HFF-Myc (cell line): ENCODE measurements at regions not wholly inside any gene's neighbourhood (a gene's known extent, or its start where the extent isn't known, plus 50 kb on each side); places are given as distances from the start of the nearest gene placed in this dataset.

Source experiments
- DNase-seq: peaks from one replicate; pipeline ENCODE4 v3.0.0-alpha.2; 2011; ENCODE audit warnings: low read depth; ENCODE audit errors: extremely low read depth
- H3K4me3 ChIP-seq: replicated peaks from 2 replicates; pipeline ENCODE4 v1.5.1; 2011; ENCODE audit warnings: low read depth, mild to moderate bottlenecking, control low read depth, low read length
- TF ChIP-seq, protein P1 (sequence below): IDR thresholded peaks from 2 replicates; pipeline ENCODE4 v1.5.1; 2012; ENCODE audit warnings: mild to moderate bottlenecking, low read depth, low read length, control low read depth; ENCODE audit errors: missing control alignments

DNA sequence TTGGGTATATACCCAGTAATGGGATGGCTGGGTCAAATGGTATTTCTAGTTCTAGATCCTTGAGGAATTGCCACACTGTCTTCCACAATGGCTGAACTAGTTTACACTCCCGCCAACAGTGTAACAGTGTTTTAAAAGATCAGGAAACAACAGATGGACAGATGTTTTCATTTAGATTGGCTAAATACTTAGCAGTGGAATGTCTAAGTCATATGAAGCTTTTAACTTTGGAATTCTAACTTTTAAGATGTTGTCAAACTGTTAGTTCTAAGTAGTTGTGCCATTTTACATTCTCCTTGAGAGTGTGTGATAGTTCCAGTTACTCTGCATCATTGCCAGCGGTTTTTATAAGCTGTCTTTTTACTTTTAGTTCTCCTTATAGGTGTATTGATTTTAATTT lies 688.8 kb downstream of the SEMA5A start:
- DNase-seq, result no peak
- TF ChIP-seq, protein P1, sequence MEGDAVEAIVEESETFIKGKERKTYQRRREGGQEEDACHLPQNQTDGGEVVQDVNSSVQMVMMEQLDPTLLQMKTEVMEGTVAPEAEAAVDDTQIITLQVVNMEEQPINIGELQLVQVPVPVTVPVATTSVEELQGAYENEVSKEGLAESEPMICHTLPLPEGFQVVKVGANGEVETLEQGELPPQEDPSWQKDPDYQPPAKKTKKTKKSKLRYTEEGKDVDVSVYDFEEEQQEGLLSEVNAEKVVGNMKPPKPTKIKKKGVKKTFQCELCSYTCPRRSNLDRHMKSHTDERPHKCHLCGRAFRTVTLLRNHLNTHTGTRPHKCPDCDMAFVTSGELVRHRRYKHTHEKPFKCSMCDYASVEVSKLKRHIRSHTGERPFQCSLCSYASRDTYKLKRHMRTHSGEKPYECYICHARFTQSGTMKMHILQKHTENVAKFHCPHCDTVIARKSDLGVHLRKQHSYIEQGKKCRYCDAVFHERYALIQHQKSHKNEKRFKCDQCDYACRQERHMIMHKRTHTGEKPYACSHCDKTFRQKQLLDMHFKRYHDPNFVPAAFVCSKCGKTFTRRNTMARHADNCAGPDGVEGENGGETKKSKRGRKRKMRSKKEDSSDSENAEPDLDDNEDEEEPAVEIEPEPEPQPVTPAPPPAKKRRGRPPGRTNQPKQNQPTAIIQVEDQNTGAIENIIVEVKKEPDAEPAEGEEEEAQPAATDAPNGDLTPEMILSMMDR, result no peak
- H3K4me3 ChIP-seq, result no peak overlapping the region

DNA sequence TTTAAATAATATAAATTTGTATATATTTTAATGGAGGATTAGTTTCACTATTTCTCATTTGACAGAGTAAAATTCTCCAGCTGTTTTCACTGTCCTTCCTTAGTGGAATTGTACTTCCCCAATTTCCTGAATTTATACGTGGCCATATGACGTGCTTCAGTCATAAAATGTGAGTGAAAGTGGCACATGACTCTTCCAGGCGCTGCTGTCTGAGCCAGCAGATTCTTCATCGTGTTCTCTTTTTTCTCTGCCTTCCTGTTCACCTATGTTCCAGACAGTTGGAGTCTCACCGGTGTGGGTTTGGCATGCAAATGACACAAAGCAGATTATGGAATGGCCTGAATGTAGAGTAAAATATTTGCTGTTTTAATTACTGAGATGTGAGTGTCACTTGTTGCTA lies 684.1 kb downstream of the SEMA5A start:
- no peak overlapping the region for H3K4me3 ChIP-seq
- TF ChIP-seq, protein P1, result no peak
- DNase-seq, result no peak

DNA sequence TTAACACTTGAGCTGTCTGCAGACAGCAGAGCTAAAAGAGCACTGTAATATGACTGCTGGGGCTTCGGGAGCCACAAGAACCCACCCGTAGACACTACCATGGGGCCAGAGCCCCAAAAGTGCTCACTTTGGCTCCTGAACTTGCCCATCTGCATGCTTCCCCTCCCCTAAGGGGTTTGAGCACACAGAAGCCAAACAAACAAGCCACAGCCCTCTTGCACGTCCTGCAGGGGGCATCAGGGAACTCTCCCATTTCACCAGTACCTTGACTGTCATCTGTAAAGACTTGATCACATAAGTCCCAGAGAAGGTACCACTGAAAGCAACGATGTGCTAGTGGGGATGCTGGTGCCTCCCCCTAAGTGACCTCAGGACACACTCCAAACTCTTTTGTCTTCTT lies 681.8 kb downstream of the SEMA5A start:
- TF ChIP-seq, protein P1, result peak; percentile 71
- no peak for DNase-seq
- no peak overlapping the region for H3K4me3 ChIP-seq

DNA sequence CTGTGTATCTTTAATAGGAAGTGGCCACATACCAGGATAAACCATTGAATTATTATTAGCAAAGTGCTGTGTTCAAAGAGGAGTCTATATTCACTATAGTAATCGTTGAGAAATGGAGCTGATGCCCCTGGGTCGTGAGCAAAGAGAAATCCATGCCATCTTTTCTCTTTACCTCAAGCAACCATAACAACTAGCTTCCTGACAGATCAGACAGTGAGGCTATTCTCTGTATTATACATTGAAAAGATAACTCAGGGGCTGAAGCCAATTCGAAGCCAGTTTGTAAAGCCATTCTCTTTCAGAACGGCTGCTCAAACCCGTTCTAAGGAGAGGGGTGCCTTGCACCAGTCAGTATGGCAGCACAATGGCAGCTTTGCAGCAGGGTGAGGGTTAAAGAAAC lies 680.6 kb downstream of the SEMA5A start:
- H3K4me3 ChIP-seq, result no peak overlapping the region
- no peak for DNase-seq
- TF ChIP-seq, protein P1, result no peak

DNA sequence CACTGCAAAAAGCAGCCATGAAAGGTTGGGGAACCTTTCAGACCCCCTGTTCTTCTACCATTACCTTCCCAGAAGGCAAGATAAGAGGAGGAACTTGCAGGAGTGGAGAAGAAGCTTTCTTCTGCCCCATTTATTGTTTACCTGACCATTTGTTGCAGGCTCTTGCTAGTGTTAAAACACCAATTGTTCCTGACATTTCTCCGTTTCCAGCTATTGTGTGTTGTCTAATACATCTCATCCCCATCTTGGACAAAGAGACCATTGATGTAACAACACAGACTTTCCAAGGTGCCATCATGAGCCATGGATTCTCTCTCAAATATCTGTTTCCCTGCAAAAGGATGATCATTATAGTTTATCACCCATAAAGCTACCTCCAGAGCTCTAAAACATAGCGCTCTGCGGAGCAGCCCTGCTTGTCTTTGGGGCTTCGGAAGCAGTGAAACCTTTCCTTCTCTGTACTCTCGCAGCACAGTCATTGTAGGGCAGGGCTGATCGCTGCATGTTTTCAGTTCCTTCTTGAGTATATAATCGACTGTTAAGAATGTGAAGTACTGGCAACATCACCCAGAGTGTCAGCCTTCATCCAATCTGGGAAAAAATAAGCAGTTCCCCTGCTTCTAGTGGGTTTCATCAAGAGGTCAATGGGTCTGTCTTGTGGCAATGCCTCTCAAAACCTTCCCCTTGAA lies 680.0 kb downstream of the SEMA5A start:
- TF ChIP-seq, protein P1, result no peak
- DNase-seq, result no peak
- no peak overlapping the region for H3K4me3 ChIP-seq

DNA sequence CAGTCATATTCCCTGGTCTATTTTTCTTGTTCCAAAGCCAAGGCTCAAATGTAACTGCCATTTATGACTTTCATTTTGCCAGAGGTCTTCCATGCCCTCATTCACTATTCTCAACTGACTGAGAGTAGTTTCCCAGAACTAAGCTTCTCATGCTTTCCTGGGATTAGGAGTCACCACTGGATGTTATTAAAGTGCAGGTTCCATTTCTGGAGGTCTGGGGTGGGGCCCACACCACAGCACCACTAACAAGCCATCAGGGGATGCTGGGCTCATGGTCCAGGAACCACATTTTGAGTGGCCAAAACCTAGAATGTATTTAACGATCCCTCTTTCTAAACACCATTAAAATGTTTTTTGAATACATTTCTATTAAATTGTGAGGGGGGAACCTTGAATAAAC lies 677.6 kb downstream of the SEMA5A start:
- DNase-seq, result no peak
- TF ChIP-seq, protein P1, result no peak
- no peak overlapping the region for H3K4me3 ChIP-seq

DNA sequence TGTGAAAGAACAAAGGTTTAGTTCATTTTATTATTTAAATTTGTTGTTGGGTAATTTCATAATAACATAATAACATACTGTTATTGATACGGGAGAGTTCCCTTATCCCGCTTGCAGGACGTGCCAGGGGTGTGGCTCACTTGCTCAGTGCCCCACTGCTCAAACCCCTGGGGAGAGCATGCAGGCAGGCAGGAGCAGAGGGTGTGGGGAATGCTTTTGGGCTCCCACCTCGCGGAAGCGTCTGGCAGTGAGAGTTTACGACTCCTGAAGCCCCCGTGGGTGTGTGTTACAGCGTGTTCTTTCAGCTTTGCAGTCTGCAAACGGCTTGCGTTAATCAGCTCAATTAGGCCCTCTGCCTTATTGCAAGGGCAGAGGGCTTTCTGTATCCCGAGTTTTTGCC lies 675.9 kb downstream of the SEMA5A start:
- TF ChIP-seq, protein P1, result no peak
- no peak for DNase-seq
- H3K4me3 ChIP-seq, result no peak overlapping the region
